ENCODE measurements at regions not wholly inside any gene's neighbourhood (a gene's known extent, or its start where the extent isn't known, plus 50 kb on each side); places are given as distances from the start of the nearest gene placed in this dataset.

DNA sequence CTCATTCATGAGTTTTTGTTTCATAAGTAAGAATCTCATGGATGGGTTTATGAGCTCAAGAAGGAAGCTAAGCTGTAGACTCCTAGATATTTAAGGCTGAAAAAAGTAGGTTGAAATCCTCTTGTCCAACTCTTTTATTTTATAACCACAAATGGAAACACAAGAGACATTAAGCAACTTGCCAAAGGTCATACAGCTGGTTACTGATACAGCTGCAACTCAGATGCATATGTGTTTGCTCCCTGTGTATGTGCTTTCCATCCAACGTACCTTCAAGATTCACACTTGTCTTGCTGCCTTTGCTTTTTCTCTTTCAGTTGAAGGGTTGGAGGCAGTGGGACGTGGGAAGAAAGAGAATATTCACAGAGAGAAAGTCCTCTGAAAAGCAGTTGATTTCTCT lies 153.5 kb upstream of the STMND1 start:
- H3K36me3 Mint-ChIP-seq (ENCODE audit: low read depth), result no peaks in the 10 kb centered on the region
- Histone ChIP-seq H3K9ac (ENCODE audit: extremely low read depth, low read length, poor library complexity, severe bottlenecking) (no peak overlapping the region), H3K4me1 (ENCODE audit: control insufficient read depth, insufficient read depth, low read length) (peaks cover 2% of the 10 kb centered on the region), H3K4me3 (ENCODE audit: low read length) (no peak overlapping the region), H3K27me3 (ENCODE audit: control insufficient read depth, insufficient read depth, low read length, poor library complexity, severe bottlenecking) (no peaks in the 10 kb centered on the region), H3K9me3 (ENCODE audit: control insufficient read depth, low read length) (no peaks in the 10 kb centered on the region), H3K36me3 (ENCODE audit: control insufficient read depth, insufficient read depth, low read length) (no peaks in the 10 kb centered on the region), H3K27ac (ENCODE audit: low read depth, low read length) (no peak overlapping the region)
- H3K27me3 Mint-ChIP-seq (ENCODE audit: insufficient read depth), result no peaks in the 10 kb centered on the region
- no peaks in the 10 kb centered on the region for H3K9me3 Mint-ChIP-seq
- 79 to 83% methylated on average over 1 to 2 of the region's 2 CpGs for WGBS, 2 experiments (ENCODE audit: insufficient coverage in 1 of 2, insufficient read length in 1 of 2)
- TF ChIP-seq, protein P1, sequence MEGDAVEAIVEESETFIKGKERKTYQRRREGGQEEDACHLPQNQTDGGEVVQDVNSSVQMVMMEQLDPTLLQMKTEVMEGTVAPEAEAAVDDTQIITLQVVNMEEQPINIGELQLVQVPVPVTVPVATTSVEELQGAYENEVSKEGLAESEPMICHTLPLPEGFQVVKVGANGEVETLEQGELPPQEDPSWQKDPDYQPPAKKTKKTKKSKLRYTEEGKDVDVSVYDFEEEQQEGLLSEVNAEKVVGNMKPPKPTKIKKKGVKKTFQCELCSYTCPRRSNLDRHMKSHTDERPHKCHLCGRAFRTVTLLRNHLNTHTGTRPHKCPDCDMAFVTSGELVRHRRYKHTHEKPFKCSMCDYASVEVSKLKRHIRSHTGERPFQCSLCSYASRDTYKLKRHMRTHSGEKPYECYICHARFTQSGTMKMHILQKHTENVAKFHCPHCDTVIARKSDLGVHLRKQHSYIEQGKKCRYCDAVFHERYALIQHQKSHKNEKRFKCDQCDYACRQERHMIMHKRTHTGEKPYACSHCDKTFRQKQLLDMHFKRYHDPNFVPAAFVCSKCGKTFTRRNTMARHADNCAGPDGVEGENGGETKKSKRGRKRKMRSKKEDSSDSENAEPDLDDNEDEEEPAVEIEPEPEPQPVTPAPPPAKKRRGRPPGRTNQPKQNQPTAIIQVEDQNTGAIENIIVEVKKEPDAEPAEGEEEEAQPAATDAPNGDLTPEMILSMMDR (conservative IDR thresholded peaks at IDR 0.05), result no peak
- no peak for DNase-seq
- peaks cover 9% of the 10 kb centered on the region for H3K4me1 Mint-ChIP-seq
- no peak overlapping the region for H3K4me3 Mint-ChIP-seq
- H3K27ac Mint-ChIP-seq, result no peak overlapping the region

GRCh38 chr6:16947375-16948015 lies 154.4 kb upstream of the STMND1 start:
- Mint-ChIP-seq H3K36me3 (ENCODE audit: low read depth) (no peaks in the 10 kb centered on the region), H3K9me3 (no peaks in the 10 kb centered on the region), H3K4me3 (no peak overlapping the region), H3K27ac (no peak overlapping the region), H3K27me3 (ENCODE audit: insufficient read depth) (no peaks in the 10 kb centered on the region), H3K4me1 (peaks cover 9% of the 10 kb centered on the region)
- TF ChIP-seq, protein P1 (conservative IDR thresholded peaks at IDR 0.05), result no peak
- 50 to 65% methylated on average over 3 to 4 of the region's 4 CpGs for WGBS, 2 experiments (ENCODE audit: insufficient coverage in 1 of 2, insufficient read length in 1 of 2)
- H3K9me3 ChIP-seq (ENCODE audit: control insufficient read depth, low read length), result no peaks in the 10 kb centered on the region
- no peak overlapping the region for H3K27ac ChIP-seq (ENCODE audit: low read depth, low read length)
- H3K27me3 ChIP-seq (ENCODE audit: control insufficient read depth, insufficient read depth, low read length, poor library complexity, severe bottlenecking), result no peaks in the 10 kb centered on the region
- DNase-seq, result no peak
- no peak overlapping the region for H3K9ac ChIP-seq (ENCODE audit: extremely low read depth, low read length, poor library complexity, severe bottlenecking)
- H3K4me1 ChIP-seq (ENCODE audit: control insufficient read depth, insufficient read depth, low read length), result peaks cover 2% of the 10 kb centered on the region
- no peaks in the 10 kb centered on the region for H3K36me3 ChIP-seq (ENCODE audit: control insufficient read depth, insufficient read depth, low read length)
- no peak overlapping the region for H3K4me3 ChIP-seq (ENCODE audit: low read length)

DNA sequence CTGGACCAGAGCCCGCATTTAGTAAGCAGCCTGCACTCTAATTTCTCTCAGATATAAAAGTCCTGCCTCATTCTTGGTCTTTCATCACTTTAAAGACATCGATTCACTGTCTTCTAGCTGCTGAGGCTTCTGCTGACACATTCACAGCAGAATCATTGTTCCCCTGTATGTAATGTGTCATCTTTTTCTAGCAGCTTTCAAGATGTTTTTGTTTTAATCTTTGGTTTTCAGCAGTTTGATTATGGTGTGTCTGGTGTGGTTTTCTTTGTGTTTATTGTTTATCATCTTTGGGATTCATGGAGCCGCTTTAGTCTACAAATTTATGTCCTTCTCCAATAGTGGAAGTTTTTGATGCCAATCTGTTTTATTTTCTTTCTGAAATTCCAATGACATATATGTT lies 157.3 kb upstream of the STMND1 start:
- TF ChIP-seq, protein P1 (conservative IDR thresholded peaks at IDR 0.05), result no peak
- peaks cover 1% of the 10 kb centered on the region for H3K27me3 Mint-ChIP-seq (ENCODE audit: insufficient read depth)
- Histone ChIP-seq H3K4me3 (ENCODE audit: low read length) (no peak overlapping the region), H3K27ac (ENCODE audit: low read depth, low read length) (no peak overlapping the region), H3K36me3 (ENCODE audit: control insufficient read depth, insufficient read depth, low read length) (no peaks in the 10 kb centered on the region), H3K9me3 (ENCODE audit: control insufficient read depth, low read length) (no peaks in the 10 kb centered on the region), H3K27me3 (ENCODE audit: control insufficient read depth, insufficient read depth, low read length, poor library complexity, severe bottlenecking) (no peaks in the 10 kb centered on the region), H3K4me1 (ENCODE audit: control insufficient read depth, insufficient read depth, low read length) (peaks cover 2% of the 10 kb centered on the region), H3K9ac (ENCODE audit: extremely low read depth, low read length, poor library complexity, severe bottlenecking) (no peak overlapping the region)
- H3K4me3 Mint-ChIP-seq, result no peak overlapping the region
- no peak for DNase-seq
- WGBS, 2 experiments (ENCODE audit: insufficient coverage in 1 of 2, insufficient read length in 1 of 2), result 94 to 96% methylated on average over 3 of the region's 3 CpGs
- H3K36me3 Mint-ChIP-seq (ENCODE audit: low read depth), result no peaks in the 10 kb centered on the region
- no peak overlapping the region for H3K27ac Mint-ChIP-seq
- H3K4me1 Mint-ChIP-seq, result peaks cover 9% of the 10 kb centered on the region
- H3K9me3 Mint-ChIP-seq, result no peaks in the 10 kb centered on the region
